H54 (cell line): ENCODE measurements at regions not wholly inside any gene's neighbourhood (a gene's known extent, or its start where the extent isn't known, plus 50 kb on each side); places are given as distances from the start of the nearest gene placed in this dataset.

ENCODE experiments used
- DNase-seq: peaks from one replicate; pipeline ENCODE4 v3.0.0; 2011; ENCODE audit warnings: low spot score, mixed read lengths; ENCODE audit not compliant: insufficient read length
- FAIRE-seq: peaks from 3 replicates; lab custom pipeline; 2011; peaks lifted over from hg19 to GRCh38; lab: Jason Lieb, UNC
- POLR2A ChIP-seq: IDR thresholded peaks from 2 replicates; pipeline ENCODE4 v1.6.1; 2011; ENCODE audit warnings: low read depth, mild to moderate bottlenecking, low read length

DNA sequence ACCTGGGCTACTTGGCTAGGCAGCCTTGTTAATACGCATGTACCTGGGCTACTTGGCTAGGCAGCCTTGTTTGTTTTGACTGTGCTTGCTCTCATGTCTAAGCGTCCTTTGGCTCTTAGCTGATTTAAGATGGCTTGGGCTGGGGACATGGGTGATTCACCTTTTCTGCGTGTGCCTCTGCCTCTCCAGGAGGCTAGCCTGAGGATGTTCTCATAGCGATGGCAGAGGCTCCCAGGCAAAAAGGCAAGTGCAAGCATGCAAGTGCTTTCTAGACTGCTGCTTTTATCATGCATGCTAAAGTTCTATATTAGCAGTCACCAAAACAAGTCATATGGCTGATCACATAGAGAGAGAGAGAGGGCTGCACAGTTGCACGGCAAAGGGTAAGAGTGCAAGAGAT lies 300.5 kb downstream of the IRX1 start:
- FAIRE-seq, result no peak
- DNase-seq, result no peak
- no peak for TF ChIP-seq POLR2A

- FAIRE-seq (no peak), DNase-seq (no peak)
- no peak for TF ChIP-seq POLR2A
Observed at GRCh38 chr5:3899093-3899492, 303.5 kb downstream of the IRX1 start.

DNA sequence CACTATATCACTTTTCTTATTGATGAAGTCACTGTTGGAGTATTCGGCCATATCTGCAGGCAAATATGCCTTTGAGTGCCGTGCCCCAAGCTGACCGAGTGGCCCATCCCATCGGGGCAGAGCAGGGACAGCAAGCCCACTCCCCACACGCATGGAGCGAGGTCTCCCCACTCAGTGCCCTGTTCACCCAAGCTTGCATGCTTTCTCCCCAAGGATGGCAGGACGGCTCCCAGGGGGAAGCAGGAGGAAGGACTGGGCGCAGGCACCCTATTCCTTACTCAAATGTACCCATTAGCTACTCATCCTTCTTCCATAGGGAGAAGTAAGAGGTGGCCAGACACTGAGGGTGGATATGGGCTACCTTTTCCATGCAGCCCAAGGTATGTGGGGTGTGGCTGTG lies 309.0 kb downstream of the IRX1 start:
- DNase-seq, result no peak
- no peak for FAIRE-seq
- no peak for TF ChIP-seq POLR2A

DNA sequence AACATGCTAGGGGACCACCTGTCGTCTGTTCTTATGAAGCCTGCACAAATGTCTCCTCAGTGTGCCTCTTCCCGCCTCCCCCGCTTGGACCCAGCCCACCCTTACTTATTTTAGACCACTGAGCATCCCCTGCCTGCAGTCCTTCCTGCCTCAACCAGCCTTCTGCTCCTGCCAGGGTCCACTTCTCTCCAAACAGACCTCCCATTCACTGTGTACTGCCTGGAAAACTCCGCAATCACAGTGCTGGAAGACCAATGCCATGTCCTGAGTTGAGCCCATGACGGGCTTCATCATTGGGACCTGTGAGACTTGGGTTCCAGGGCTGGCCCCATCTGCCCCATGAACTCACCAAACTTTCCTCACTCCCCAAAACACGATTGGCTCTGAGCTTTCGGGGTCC lies 309.4 kb downstream of the IRX1 start:
- DNase-seq (no peak), FAIRE-seq (no peak)
- TF ChIP-seq POLR2A, result no peak

- no peak for TF ChIP-seq POLR2A
- FAIRE-seq, result no peak
- no peak for DNase-seq
Observed at GRCh38 chr5:3905521-3905920, 309.9 kb downstream of the IRX1 start.

GRCh38 chr5:3911111-3911510 lies 315.5 kb downstream of the IRX1 start:
- FAIRE-seq, result no peak
- no peak for TF ChIP-seq POLR2A

DNA sequence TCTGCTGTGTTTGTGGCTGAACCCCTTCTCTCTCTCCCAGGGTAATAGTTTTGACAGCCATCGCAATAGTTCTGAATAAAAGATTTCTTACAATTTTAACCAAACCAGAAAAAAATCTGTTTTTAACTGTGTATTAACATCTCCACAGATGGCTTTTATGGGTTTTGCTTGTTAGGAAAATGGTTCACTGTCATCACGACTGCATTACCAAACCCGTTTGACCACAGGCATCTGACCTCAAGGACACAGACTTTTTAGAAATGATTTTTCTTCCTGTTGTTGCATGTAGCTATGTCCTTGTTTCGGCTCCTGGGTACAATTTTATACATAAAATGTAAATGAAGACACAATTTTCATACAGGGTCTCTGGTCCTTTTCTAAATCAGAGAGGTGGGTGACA lies 316.1 kb downstream of the IRX1 start:
- FAIRE-seq, result no peak
- DNase-seq, result no peak
- TF ChIP-seq POLR2A, result no peak

More at GRCh38 chr5:3911111-3911510, 315.5 kb downstream of the IRX1 start:
- no peak for DNase-seq

- DNase-seq, result no peak
- FAIRE-seq, result no peak
- no peak for TF ChIP-seq POLR2A
Observed at GRCh38 chr5:3912790-3913189, 317.2 kb downstream of the IRX1 start.

DNA sequence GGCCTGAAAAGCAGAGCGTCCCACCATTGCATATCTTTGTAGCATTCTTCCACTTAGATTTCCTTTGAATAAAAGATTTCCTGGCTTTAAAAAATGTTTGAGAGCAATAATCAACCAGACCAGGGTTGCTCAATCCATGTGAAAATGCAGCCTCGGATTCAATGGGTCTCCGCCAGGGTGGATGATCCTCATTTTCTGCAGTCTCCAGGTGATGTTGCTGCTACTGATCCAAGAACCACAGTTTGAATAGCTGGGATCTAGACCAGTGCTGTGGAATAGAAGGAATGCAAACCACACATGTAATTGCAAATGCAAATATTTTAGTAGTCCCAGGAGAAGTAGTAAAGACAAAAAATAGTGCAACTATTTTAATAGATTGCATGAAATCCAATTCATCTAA lies 317.6 kb downstream of the IRX1 start:
- no peak for TF ChIP-seq POLR2A
- no peak for FAIRE-seq
- DNase-seq, result no peak

DNA sequence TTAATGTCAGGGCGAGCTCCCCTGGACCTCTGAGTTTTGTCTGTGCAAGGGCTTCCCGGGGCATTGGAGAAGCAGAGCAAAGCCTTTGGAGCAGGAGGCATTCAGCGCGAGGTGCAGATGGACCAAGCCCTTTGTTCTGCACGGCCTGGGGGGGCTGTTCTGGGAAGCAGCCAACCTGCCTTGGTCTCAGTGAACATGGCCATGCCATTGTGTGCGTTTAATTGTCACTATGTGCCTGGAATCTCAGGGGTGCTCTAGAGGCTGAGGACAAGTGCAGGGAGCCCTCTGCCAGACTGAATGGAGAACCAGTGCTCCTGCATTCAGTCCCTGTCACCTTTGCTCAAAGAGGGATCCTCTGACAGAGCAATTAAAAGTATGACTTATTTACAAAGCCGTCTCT lies 329.4 kb downstream of the IRX1 start:
- FAIRE-seq, result no peak
- DNase-seq, result no peak
- TF ChIP-seq POLR2A, result no peak

GRCh38 chr5:3925935-3926334 lies 330.3 kb downstream of the IRX1 start:
- DNase-seq, result no peak
- no peak for FAIRE-seq
- no peak for TF ChIP-seq POLR2A

DNA sequence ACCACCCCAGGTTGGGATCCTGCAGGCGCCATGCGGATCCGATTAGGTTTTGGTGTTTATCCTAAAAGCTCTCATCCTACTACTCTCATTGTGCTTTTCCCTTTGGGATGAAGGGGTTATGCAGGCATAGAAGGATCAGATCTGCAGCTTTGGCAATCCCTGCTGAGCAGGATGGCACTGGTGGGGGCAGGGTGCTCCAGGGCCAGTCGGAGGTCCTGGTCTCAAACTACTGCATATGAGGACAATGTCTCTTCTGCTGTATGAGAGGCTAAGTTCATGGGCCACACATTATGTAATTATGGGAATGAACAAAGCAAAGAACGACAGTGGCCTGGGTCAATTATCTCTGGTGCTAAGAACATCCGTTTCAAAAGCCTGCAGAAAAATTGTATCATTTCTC lies 334.2 kb downstream of the IRX1 start:
- no peak for TF ChIP-seq POLR2A
- DNase-seq, result no peak
- no peak for FAIRE-seq

DNA sequence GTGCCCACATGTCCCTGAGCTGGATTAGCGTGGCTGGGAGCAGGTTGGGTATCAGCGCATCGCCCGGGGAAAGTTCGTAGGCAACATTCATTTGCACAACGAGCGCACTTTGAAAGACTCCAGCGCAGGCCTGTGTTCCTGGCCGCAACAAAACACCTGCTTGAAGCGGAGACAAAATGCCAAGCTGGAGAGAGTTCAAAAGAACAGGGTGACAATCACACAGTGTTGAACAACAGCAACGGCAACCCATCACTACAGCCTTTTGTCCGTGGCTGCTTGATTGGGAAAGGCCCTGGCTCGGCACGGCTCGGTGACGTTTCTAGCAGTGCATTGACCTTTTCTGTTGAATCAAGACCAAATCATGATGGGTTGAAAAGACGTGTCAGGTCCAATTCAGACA lies 336.3 kb downstream of the IRX1 start:
- no peak for DNase-seq
- FAIRE-seq, result no peak
- no peak for TF ChIP-seq POLR2A

- FAIRE-seq (no peak), DNase-seq (no peak)
- no peak for TF ChIP-seq POLR2A
Observed at GRCh38 chr5:3933536-3933935, 337.9 kb downstream of the IRX1 start.

DNA sequence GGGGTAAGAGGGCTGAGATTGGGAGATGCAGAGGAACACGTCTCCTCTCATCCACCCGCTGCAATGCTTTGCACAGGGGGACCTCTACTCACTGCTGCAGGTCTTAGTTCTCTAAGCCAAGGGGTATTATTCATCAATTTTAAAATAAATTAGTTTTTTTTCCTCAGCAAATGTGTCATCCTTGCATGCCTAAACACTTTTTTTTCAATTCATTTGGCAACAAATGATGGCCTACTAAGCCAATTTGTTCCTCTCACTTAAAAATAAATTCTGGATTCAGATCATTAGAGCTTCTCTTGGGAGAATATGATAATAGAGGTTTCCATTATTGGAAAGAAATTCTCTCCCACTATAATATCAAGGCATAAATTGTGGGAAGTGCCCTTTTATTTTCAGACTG lies 338.3 kb downstream of the IRX1 start:
- FAIRE-seq, result no peak
- no peak for DNase-seq
- no peak for TF ChIP-seq POLR2A

- no peak for TF ChIP-seq POLR2A
- FAIRE-seq (no peak), DNase-seq (no peak)
Observed at GRCh38 chr5:3943859-3944258, 348.2 kb downstream of the IRX1 start.

- no peak for TF ChIP-seq POLR2A
- FAIRE-seq, result no peak
- no peak for DNase-seq
Observed at GRCh38 chr5:3944930-3945329, 349.3 kb downstream of the IRX1 start.
